KMS-11 (cell line): ENCODE measurements at regions not wholly inside any gene's neighbourhood (a gene's known extent, or its start where the extent isn't known, plus 50 kb on each side); places are given as distances from the start of the nearest gene placed in this dataset.

Experiments used
- H2AFZ ChIP-seq: fragments of 200-600 bp; sonication (generic); 2 replicates; pipeline ENCODE4 v1.6.1; 2016; ENCODE audit warnings: antibody characterized with exemption, mixed run types, low read depth
- H3K27ac ChIP-seq: fragments of 200-600 bp; sonication (generic); 2 replicates; pipeline ENCODE4 v1.6.1; 2016; ENCODE audit warnings: mild to moderate bottlenecking, mixed run types
- H3K27me3 ChIP-seq: fragments of 200-600 bp; sonication (generic); 2 replicates; pipeline ENCODE4 v1.6.1; 2017; ENCODE audit warnings: mild to moderate bottlenecking, low read depth, mixed run types, moderate library complexity; ENCODE audit not compliant: insufficient read depth
- H3K36me3 ChIP-seq: fragments of 200-600 bp; sonication (generic); 2 replicates; pipeline ENCODE4 v1.6.1; 2017; ENCODE audit warnings: mild to moderate bottlenecking, mixed run types; ENCODE audit not compliant: insufficient read depth
- H3K4me1 ChIP-seq: fragments of 200-600 bp; sonication (generic); 2 replicates; pipeline ENCODE4 v1.6.1; 2016; ENCODE audit warnings: mild to moderate bottlenecking, low read depth, mixed run types; ENCODE audit not compliant: poor library complexity, severe bottlenecking
- H3K4me2 ChIP-seq: fragments of 200-600 bp; sonication (generic); 2 replicates; pipeline ENCODE4 v1.7.0; 2016; ENCODE audit warnings: mild to moderate bottlenecking, mixed run types
- H3K4me3 ChIP-seq: fragments of 200-600 bp; sonication (generic); IDR thresholded peaks from 2 replicates; pipeline ENCODE4 v1.6.1; 2017; ENCODE audit warnings: low read depth, low read length, mixed read lengths; ENCODE audit not compliant: insufficient read depth
- H3K79me2 ChIP-seq: fragments of 200-600 bp; sonication (generic); 2 replicates; pipeline ENCODE4 v1.6.1; 2016; ENCODE audit warnings: low read depth, mixed run types; ENCODE audit not compliant: insufficient read depth
- H3K9ac ChIP-seq: fragments of 200-600 bp; sonication (generic); 2 replicates; pipeline ENCODE4 v1.6.1; 2016; ENCODE audit warnings: mild to moderate bottlenecking, mixed run types
- H4K20me1 ChIP-seq: fragments of 200-600 bp; sonication (generic); 2 replicates; pipeline ENCODE4 v1.6.1; 2016; ENCODE audit warnings: mild to moderate bottlenecking, mixed run types; ENCODE audit not compliant: insufficient read depth
- CTCF ChIP-seq: fragments of 200-600 bp; sonication (generic); conservative IDR thresholded peaks from 2 replicates; pipeline ENCODE4 v1.6.1; 2017; ENCODE audit warnings: low read depth, mild to moderate bottlenecking, antibody characterized with exemption, low read length, moderate library complexity, mixed read lengths

- no peak overlapping the region for H2AFZ ChIP-seq
- H3K27me3 ChIP-seq, result no peaks in the 10 kb centered on the region
- TF ChIP-seq CTCF, result no peak
- no peaks in the 10 kb centered on the region for H3K4me1 ChIP-seq
- no peaks in the 10 kb centered on the region for H3K79me2 ChIP-seq
- H3K36me3 ChIP-seq, result no peaks in the 10 kb centered on the region
- no peaks in the 10 kb centered on the region for H4K20me1 ChIP-seq
- H3K9ac ChIP-seq, result no peak overlapping the region
- H3K27ac ChIP-seq, result no peak overlapping the region
- H3K4me3 ChIP-seq, result no peak overlapping the region
- H3K4me2 ChIP-seq, result no peak overlapping the region
Observed at GRCh38 chr2:188201639-188202038, 90.0 kb upstream of the GULP1 start.

- Histone ChIP-seq H3K4me2 (no peak overlapping the region), H3K4me1 (no peaks in the 10 kb centered on the region), H2AFZ (no peak overlapping the region), H3K27me3 (no peaks in the 10 kb centered on the region), H4K20me1 (no peaks in the 10 kb centered on the region), H3K9ac (no peak overlapping the region), H3K4me3 (no peak overlapping the region), H3K27ac (no peak overlapping the region), H3K79me2 (no peaks in the 10 kb centered on the region), H3K36me3 (no peaks in the 10 kb centered on the region)
- TF ChIP-seq CTCF, result no peak
Observed at GRCh38 chr2:188202777-188203176, 88.9 kb upstream of the GULP1 start.

GRCh38 chr2:188203776-188204175 is 87.9 kb upstream of the GULP1 start:
- no peak for TF ChIP-seq CTCF
- Histone ChIP-seq H4K20me1 (no peaks in the 10 kb centered on the region), H3K4me2 (no peak overlapping the region), H3K36me3 (no peaks in the 10 kb centered on the region), H2AFZ (no peak overlapping the region), H3K4me1 (no peaks in the 10 kb centered on the region), H3K27me3 (no peaks in the 10 kb centered on the region), H3K27ac (no peak overlapping the region), H3K4me3 (no peak overlapping the region), H3K9ac (no peak overlapping the region), H3K79me2 (no peaks in the 10 kb centered on the region)

GRCh38 chr2:188204824-188205223 is 86.8 kb upstream of the GULP1 start:
- H3K4me3 ChIP-seq, result no peak overlapping the region
- H2AFZ ChIP-seq, result no peak overlapping the region
- H4K20me1 ChIP-seq, result no peaks in the 10 kb centered on the region
- no peak overlapping the region for H3K9ac ChIP-seq
- peaks cover 1% of the 10 kb centered on the region for H3K4me1 ChIP-seq
- no peak overlapping the region for H3K27ac ChIP-seq
- H3K4me2 ChIP-seq, result no peak overlapping the region
- H3K79me2 ChIP-seq, result no peaks in the 10 kb centered on the region
- no peaks in the 10 kb centered on the region for H3K36me3 ChIP-seq
- H3K27me3 ChIP-seq, result no peaks in the 10 kb centered on the region
- no peak for TF ChIP-seq CTCF

- no peak overlapping the region for H3K27ac ChIP-seq
- no peaks in the 10 kb centered on the region for H3K79me2 ChIP-seq
- no peaks in the 10 kb centered on the region for H4K20me1 ChIP-seq
- H3K9ac ChIP-seq, result no peak overlapping the region
- no peak overlapping the region for H3K4me3 ChIP-seq
- no peak overlapping the region for H2AFZ ChIP-seq
- no peaks in the 10 kb centered on the region for H3K36me3 ChIP-seq
- no peaks in the 10 kb centered on the region for H3K27me3 ChIP-seq
- H3K4me1 ChIP-seq, result peaks cover 10% of the 10 kb centered on the region
- H3K4me2 ChIP-seq, result no peak overlapping the region
- no peak for TF ChIP-seq CTCF
Observed at GRCh38 chr2:188207554-188207953, 84.1 kb upstream of the GULP1 start.
